Ovary (tissue), 7 donors: ENCODE measurements at regions not wholly inside any gene's neighbourhood (a gene's known extent, or its start where the extent isn't known, plus 50 kb on each side); places are given as distances from the start of the nearest gene placed in this dataset.

Source experiments
- DNase-seq, 5 donors: peaks; one replicate each; pipeline ENCODE4 v3.0.0-alpha.2; 2019 to 2020
- H3K27ac ChIP-seq, 2 donors: fragments of 200-600 bp; one replicate each; pipeline versions ENCODE4 v1.5.1 to v1.8.0; 2019 to 2022
- H3K27me3 ChIP-seq: fragments of 200-600 bp; one replicate; pipeline ENCODE4 v1.8.0; 2022
- H3K36me3 ChIP-seq: fragments of 200-600 bp; sonication (generic); one replicate; pipeline ENCODE4 v1.5.1; 2019
- H3K4me1 ChIP-seq: one replicate; pipeline ENCODE4 v1.8.1; 2013; ENCODE audit warnings: mild to moderate bottlenecking, moderate library complexity; ENCODE audit not compliant: insufficient read depth
- H3K4me3 ChIP-seq: fragments of 200-600 bp; sonication (generic); one replicate; pipeline ENCODE4 v1.5.1; 2017
- H3K9me3 ChIP-seq, 2 donors: fragments of 200-600 bp in 1 of 2; sonication (generic) in 1 of 2; one replicate each; pipeline versions ENCODE4 v1.5.1 to v1.8.1; 2013 to 2019; ENCODE audit warnings: mild to moderate bottlenecking in 1 of 2, moderate library complexity in 1 of 2
- CTCF ChIP-seq, 3 donors: fragments of 450-650 bp in 2 of 3; fragments of 200-600 bp in 1 of 3; IDR thresholded peaks; one replicate each; pipeline versions ENCODE4 v1.5.1 to v1.8.0; 2016 to 2022; ENCODE audit warnings: antibody characterized with exemption in 3 of 3, mild to moderate bottlenecking in 1 of 3
- EP300 ChIP-seq: sonication (generic); formaldehyde crosslinking; IDR thresholded peaks from one replicate; pipeline ENCODE4 v1.6.1; 2017; ENCODE audit warnings: antibody characterized with exemption
- POLR2A ChIP-seq: fragments of 450-650 bp; IDR thresholded peaks from one replicate; pipeline ENCODE4 v1.6.1; 2017; ENCODE audit warnings: antibody characterized with exemption, mild to moderate bottlenecking, moderate library complexity
- WGBS, 3 donors: extraction: QIAGEN DNeasy Blood & Tissue Kit in 1 of 3; methylation state at CpG; one replicate each; pipeline versions ENCODE4 v1.1.5 to v1.1.7; 2013 to 2017; 5-methylcytosine and 5-hydroxymethylcytosine counted together
- intact Hi-C, 4 donors: fragments of 100-400 bp; cut with DNase I; formaldehyde crosslinking; loops; one replicate each; pipeline versions ENCODE4 v1.11.0 to v1.15.1; 2022 to 2023
- donor health status: DM: no; HTN: no; CAD: no; lungs with moderate emphysema.
- donor health status: DM: no; HTN: no; CAD: no.
- donor health status: Bipolar disorder and iron deficiency.
- donor health status: DM: no; HTN: no; CAD: no.
- donor health status: DM: yes; HTN: yes; CAD: no.

- Histone ChIP-seq H3K27me3 (no peaks in the 10 kb centered on the region), H3K4me1 (no peaks in the 10 kb centered on the region), H3K27ac (no peak overlapping the region), H3K36me3 (no peaks in the 10 kb centered on the region), H3K4me3 (no peak overlapping the region), H3K9me3 (no peaks in the 10 kb centered on the region)
- intact Hi-C loops: no loop called here
- TF ChIP-seq CTCF (IDR thresholded peaks at IDR 0.05) (no peak), POLR2A (no peak), EP300 (no peak)
- WGBS, 3 donors: 76 to 78% (median 76%) methylated on average over 5 of the region's 5 CpGs
- no peak for DNase-seq
Observed at GRCh38 chrX:40249582-40249981, 151.8 kb upstream of the BCOR start.

GRCh38 chrX:40248822-40249221, 151.1 kb upstream of the BCOR start:
- 77 to 82% (median 79%) methylated on average over 9 of the region's 9 CpGs for WGBS, 3 donors
- TF ChIP-seq CTCF (IDR thresholded peaks at IDR 0.05): no peak
- no peak for TF ChIP-seq POLR2A
- TF ChIP-seq EP300: no peak

GRCh38 chrX:40247848-40248622, 150.3 kb upstream of the BCOR start:
- Histone ChIP-seq H3K9me3 (no peaks in the 10 kb centered on the region), H3K4me1 (no peaks in the 10 kb centered on the region), H3K36me3 (no peaks in the 10 kb centered on the region), H3K4me3 (no peak overlapping the region), H3K27ac (no peak overlapping the region), H3K27me3 (no peaks in the 10 kb centered on the region)
- WGBS, 3 donors: 62 to 65% (median 65%) methylated on average over 13 of the region's 13 CpGs
- TF ChIP-seq CTCF (IDR thresholded peaks at IDR 0.05): no peak
- no peak for TF ChIP-seq POLR2A
- no peak for TF ChIP-seq EP300
- intact Hi-C loops: no loop called here
- DNase-seq: no peak

More at GRCh38 chrX:40248822-40249221, 151.1 kb upstream of the BCOR start:
- no peaks in the 10 kb centered on the region for H3K36me3 ChIP-seq
- H3K4me1 ChIP-seq: no peaks in the 10 kb centered on the region
- intact Hi-C loops: no loop called here
- no peaks in the 10 kb centered on the region for H3K9me3 ChIP-seq
- no peaks in the 10 kb centered on the region for H3K27me3 ChIP-seq
- H3K4me3 ChIP-seq: no peak overlapping the region
- DNase-seq: no peak
- no peak overlapping the region for H3K27ac ChIP-seq

- Histone ChIP-seq H3K4me3 (no peak overlapping the region), H3K27ac (no peak overlapping the region), H3K9me3 (no peaks in the 10 kb centered on the region), H3K27me3 (no peaks in the 10 kb centered on the region), H3K36me3 (no peaks in the 10 kb centered on the region), H3K4me1 (no peaks in the 10 kb centered on the region)
- DNase-seq: no peak
- 53 to 83% (median 53%) methylated on average over 1 of the region's 1 CpG for WGBS, 3 donors
- intact Hi-C loops: no loop called here
- no peak for TF ChIP-seq CTCF (IDR thresholded peaks at IDR 0.05)
- no peak for TF ChIP-seq POLR2A
- no peak for TF ChIP-seq EP300
Observed at GRCh38 chrX:40247382-40247781, 149.6 kb upstream of the BCOR start.
